ENCODE measurements at regions not wholly inside any gene's neighbourhood (a gene's known extent, or its start where the extent isn't known, plus 50 kb on each side); places are given as distances from the start of the nearest gene placed in this dataset.

GRCh38 chr17:79220713-79221291 is 146.2 kb downstream of the ENGASE start:
- peaks cover 8% of the 10 kb centered on the region; the same call in 1 of the 2 replicates for H3K4me1 ChIP-seq (ENCODE audit: insufficient read depth, low read length)
- H3K36me3 ChIP-seq (ENCODE audit: insufficient read depth, low read length), result no peaks in the 10 kb centered on the region
- peak overlapping the region; percentile 52; the same call in 1 of the 2 replicates for H3K9ac ChIP-seq (ENCODE audit: low read depth, low read length)
- no peaks in the 10 kb centered on the region for H3K9me3 ChIP-seq (ENCODE audit: control insufficient read depth, insufficient read depth, low read length)

- Histone ChIP-seq H3K9me3 (ENCODE audit: control insufficient read depth, insufficient read depth, low read length) (no peaks in the 10 kb centered on the region), H3K4me1 (ENCODE audit: insufficient read depth, low read length) (peaks cover 8% of the 10 kb centered on the region; the same call in 1 of the 2 replicates), H3K9ac (ENCODE audit: low read depth, low read length) (peak overlapping the region; percentile 52), H3K36me3 (ENCODE audit: insufficient read depth, low read length) (no peaks in the 10 kb centered on the region)
Measured at GRCh38 chr17:79220201-79220712, 145.6 kb downstream of the ENGASE start.

GRCh38 chr17:79219208-79219935 is 144.7 kb downstream of the ENGASE start:
- no peaks in the 10 kb centered on the region for H3K36me3 ChIP-seq (ENCODE audit: insufficient read depth, low read length)
- no peak overlapping the region for H3K9ac ChIP-seq (ENCODE audit: low read depth, low read length)
- H3K4me1 ChIP-seq (ENCODE audit: insufficient read depth, low read length), result peaks cover 12% of the 10 kb centered on the region; the same call in 1 of the 2 replicates
- no peaks in the 10 kb centered on the region for H3K9me3 ChIP-seq (ENCODE audit: control insufficient read depth, insufficient read depth, low read length)

- H3K4me1 ChIP-seq (ENCODE audit: insufficient read depth, low read length), result peaks cover 17% of the 10 kb centered on the region; the same call in 1 of the 2 replicates
- no peaks in the 10 kb centered on the region for H3K36me3 ChIP-seq (ENCODE audit: insufficient read depth, low read length)
- no peak overlapping the region for H3K9ac ChIP-seq (ENCODE audit: low read depth, low read length)
- H3K9me3 ChIP-seq (ENCODE audit: control insufficient read depth, insufficient read depth, low read length), result no peaks in the 10 kb centered on the region
Measured at GRCh38 chr17:79218825-79219200, 144.2 kb downstream of the ENGASE start.

- Histone ChIP-seq H3K36me3 (ENCODE audit: insufficient read depth, low read length) (no peaks in the 10 kb centered on the region), H3K4me1 (ENCODE audit: insufficient read depth, low read length) (peaks cover 21% of the 10 kb centered on the region)
Measured at GRCh38 chr17:79218175-79218824, 143.7 kb downstream of the ENGASE start.

GRCh38 chr17:79217473-79218135 is 143.0 kb downstream of the ENGASE start:
- H3K9me3 ChIP-seq (ENCODE audit: control insufficient read depth, insufficient read depth, low read length), result no peaks in the 10 kb centered on the region
- H3K4me1 ChIP-seq (ENCODE audit: insufficient read depth, low read length), result peaks cover 24% of the 10 kb centered on the region
- no peak overlapping the region for H3K9ac ChIP-seq (ENCODE audit: low read depth, low read length)
- no peaks in the 10 kb centered on the region for H3K36me3 ChIP-seq (ENCODE audit: insufficient read depth, low read length)

More at GRCh38 chr17:79218175-79218824, 143.7 kb downstream of the ENGASE start:
- Histone ChIP-seq H3K9ac (ENCODE audit: low read depth, low read length) (no peak overlapping the region), H3K9me3 (ENCODE audit: control insufficient read depth, insufficient read depth, low read length) (no peaks in the 10 kb centered on the region)

- peaks cover 26% of the 10 kb centered on the region for H3K4me1 ChIP-seq (ENCODE audit: insufficient read depth, low read length)
- no peaks in the 10 kb centered on the region for H3K36me3 ChIP-seq (ENCODE audit: insufficient read depth, low read length)
- no peaks in the 10 kb centered on the region for H3K9me3 ChIP-seq (ENCODE audit: control insufficient read depth, insufficient read depth, low read length)
- H3K9ac ChIP-seq (ENCODE audit: low read depth, low read length), result no peak overlapping the region
Measured at GRCh38 chr17:79216826-79217225, 142.2 kb downstream of the ENGASE start.

GRCh38 chr17:79216391-79216790 is 141.8 kb downstream of the ENGASE start:
- H3K9me3 ChIP-seq (ENCODE audit: control insufficient read depth, insufficient read depth, low read length), result no peaks in the 10 kb centered on the region
- peaks cover 28% of the 10 kb centered on the region for H3K4me1 ChIP-seq (ENCODE audit: insufficient read depth, low read length)
- H3K9ac ChIP-seq (ENCODE audit: low read depth, low read length), result no peak overlapping the region
- H3K36me3 ChIP-seq (ENCODE audit: insufficient read depth, low read length), result no peaks in the 10 kb centered on the region

- H3K4me1 ChIP-seq (ENCODE audit: insufficient read depth, low read length), result peaks cover 25% of the 10 kb centered on the region
- H3K9me3 ChIP-seq (ENCODE audit: control insufficient read depth, insufficient read depth, low read length), result no peaks in the 10 kb centered on the region
- no peak overlapping the region for H3K9ac ChIP-seq (ENCODE audit: low read depth, low read length)
- no peaks in the 10 kb centered on the region for H3K36me3 ChIP-seq (ENCODE audit: insufficient read depth, low read length)
Measured at GRCh38 chr17:79215631-79216030, 141.0 kb downstream of the ENGASE start.

GRCh38 chr17:79214940-79215604 is 140.4 kb downstream of the ENGASE start:
- H3K4me1 ChIP-seq (ENCODE audit: insufficient read depth, low read length), result peaks cover 25% of the 10 kb centered on the region
- H3K9ac ChIP-seq (ENCODE audit: low read depth, low read length), result no peak overlapping the region

GRCh38 chr17:79214459-79214858 is 139.8 kb downstream of the ENGASE start:
- Histone ChIP-seq H3K9ac (ENCODE audit: low read depth, low read length) (no peak overlapping the region), H3K36me3 (ENCODE audit: insufficient read depth, low read length) (no peaks in the 10 kb centered on the region), H3K9me3 (ENCODE audit: control insufficient read depth, insufficient read depth, low read length) (no peaks in the 10 kb centered on the region), H3K4me1 (ENCODE audit: insufficient read depth, low read length) (peaks cover 25% of the 10 kb centered on the region)

More at GRCh38 chr17:79214940-79215604, 140.4 kb downstream of the ENGASE start:
- Histone ChIP-seq H3K36me3 (ENCODE audit: insufficient read depth, low read length) (no peaks in the 10 kb centered on the region), H3K9me3 (ENCODE audit: control insufficient read depth, insufficient read depth, low read length) (no peaks in the 10 kb centered on the region)

- no peak overlapping the region for H3K9ac ChIP-seq (ENCODE audit: low read depth, low read length)
- H3K9me3 ChIP-seq (ENCODE audit: control insufficient read depth, insufficient read depth, low read length), result no peaks in the 10 kb centered on the region
- H3K36me3 ChIP-seq (ENCODE audit: insufficient read depth, low read length), result no peaks in the 10 kb centered on the region
- H3K4me1 ChIP-seq (ENCODE audit: insufficient read depth, low read length), result peaks cover 25% of the 10 kb centered on the region
Measured at GRCh38 chr17:79213305-79213704, 138.7 kb downstream of the ENGASE start.

GRCh38 chr17:79212149-79213087 is 137.8 kb downstream of the ENGASE start:
- peaks cover 25% of the 10 kb centered on the region for H3K4me1 ChIP-seq (ENCODE audit: insufficient read depth, low read length)

More at GRCh38 chr17:79212149-79213087, 137.8 kb downstream of the ENGASE start:
- Histone ChIP-seq H3K9me3 (ENCODE audit: control insufficient read depth, insufficient read depth, low read length) (no peaks in the 10 kb centered on the region), H3K36me3 (ENCODE audit: insufficient read depth, low read length) (no peaks in the 10 kb centered on the region), H3K9ac (ENCODE audit: low read depth, low read length) (peak overlapping the region; percentile 26)
